ENCODE measurements at regions not wholly inside any gene's neighbourhood (a gene's known extent, or its start where the extent isn't known, plus 50 kb on each side); places are given as distances from the start of the nearest gene placed in this dataset.

DNA sequence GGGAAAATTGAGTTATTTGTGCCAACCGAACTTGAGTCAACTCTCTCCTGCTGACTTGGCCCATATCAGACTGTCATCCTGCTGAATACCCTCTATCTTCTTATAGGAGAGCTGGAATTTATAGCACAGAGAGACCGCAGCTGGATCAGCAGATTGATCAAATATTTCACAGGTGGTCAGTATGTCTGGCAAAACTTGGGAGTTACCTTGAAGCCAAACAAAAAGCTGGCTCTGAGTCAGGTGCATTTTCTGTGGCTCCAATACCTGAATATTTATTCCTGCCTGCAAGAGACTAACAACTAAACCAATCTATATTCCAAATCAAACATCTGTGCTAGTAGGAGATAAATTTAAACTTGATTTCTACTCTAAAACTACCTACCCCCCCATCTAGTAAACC lies 752.1 kb upstream of the ALCAM start (continued):
- TF ChIP-seq, protein P1, sequence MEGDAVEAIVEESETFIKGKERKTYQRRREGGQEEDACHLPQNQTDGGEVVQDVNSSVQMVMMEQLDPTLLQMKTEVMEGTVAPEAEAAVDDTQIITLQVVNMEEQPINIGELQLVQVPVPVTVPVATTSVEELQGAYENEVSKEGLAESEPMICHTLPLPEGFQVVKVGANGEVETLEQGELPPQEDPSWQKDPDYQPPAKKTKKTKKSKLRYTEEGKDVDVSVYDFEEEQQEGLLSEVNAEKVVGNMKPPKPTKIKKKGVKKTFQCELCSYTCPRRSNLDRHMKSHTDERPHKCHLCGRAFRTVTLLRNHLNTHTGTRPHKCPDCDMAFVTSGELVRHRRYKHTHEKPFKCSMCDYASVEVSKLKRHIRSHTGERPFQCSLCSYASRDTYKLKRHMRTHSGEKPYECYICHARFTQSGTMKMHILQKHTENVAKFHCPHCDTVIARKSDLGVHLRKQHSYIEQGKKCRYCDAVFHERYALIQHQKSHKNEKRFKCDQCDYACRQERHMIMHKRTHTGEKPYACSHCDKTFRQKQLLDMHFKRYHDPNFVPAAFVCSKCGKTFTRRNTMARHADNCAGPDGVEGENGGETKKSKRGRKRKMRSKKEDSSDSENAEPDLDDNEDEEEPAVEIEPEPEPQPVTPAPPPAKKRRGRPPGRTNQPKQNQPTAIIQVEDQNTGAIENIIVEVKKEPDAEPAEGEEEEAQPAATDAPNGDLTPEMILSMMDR (IDR thresholded peaks at IDR 0.05 in 2 of 3, conservative IDR thresholded peaks at IDR 0.05 in 1 of 3; ENCODE audit: control insufficient read depth in 2 of 3, extremely low read depth in 1 of 3, insufficient read depth in 1 of 3, low read depth in 3 of 3, low read length in 3 of 3) = no peak
- no peak for TF ChIP-seq CBFB (IDR thresholded peaks at IDR 0.05; ENCODE audit: low read depth)
- TF ChIP-seq ZNF217 (IDR thresholded peaks at IDR 0.05) = no peak
- TF ChIP-seq, protein P2, sequence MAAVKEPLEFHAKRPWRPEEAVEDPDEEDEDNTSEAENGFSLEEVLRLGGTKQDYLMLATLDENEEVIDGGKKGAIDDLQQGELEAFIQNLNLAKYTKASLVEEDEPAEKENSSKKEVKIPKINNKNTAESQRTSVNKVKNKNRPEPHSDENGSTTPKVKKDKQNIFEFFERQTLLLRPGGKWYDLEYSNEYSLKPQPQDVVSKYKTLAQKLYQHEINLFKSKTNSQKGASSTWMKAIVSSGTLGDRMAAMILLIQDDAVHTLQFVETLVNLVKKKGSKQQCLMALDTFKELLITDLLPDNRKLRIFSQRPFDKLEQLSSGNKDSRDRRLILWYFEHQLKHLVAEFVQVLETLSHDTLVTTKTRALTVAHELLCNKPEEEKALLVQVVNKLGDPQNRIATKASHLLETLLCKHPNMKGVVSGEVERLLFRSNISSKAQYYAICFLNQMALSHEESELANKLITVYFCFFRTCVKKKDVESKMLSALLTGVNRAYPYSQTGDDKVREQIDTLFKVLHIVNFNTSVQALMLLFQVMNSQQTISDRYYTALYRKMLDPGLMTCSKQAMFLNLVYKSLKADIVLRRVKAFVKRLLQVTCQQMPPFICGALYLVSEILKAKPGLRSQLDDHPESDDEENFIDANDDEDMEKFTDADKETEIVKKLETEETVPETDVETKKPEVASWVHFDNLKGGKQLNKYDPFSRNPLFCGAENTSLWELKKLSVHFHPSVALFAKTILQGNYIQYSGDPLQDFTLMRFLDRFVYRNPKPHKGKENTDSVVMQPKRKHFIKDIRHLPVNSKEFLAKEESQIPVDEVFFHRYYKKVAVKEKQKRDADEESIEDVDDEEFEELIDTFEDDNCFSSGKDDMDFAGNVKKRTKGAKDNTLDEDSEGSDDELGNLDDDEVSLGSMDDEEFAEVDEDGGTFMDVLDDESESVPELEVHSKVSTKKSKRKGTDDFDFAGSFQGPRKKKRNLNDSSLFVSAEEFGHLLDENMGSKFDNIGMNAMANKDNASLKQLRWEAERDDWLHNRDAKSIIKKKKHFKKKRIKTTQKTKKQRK (IDR thresholded peaks at IDR 0.05; ENCODE audit: low read depth, low read length) = no peak
- TF ChIP-seq SUPT20H (IDR thresholded peaks at IDR 0.05; ENCODE audit: borderline replicate concordance, control insufficient read depth, low read depth, low read length) = no peak
- no peak for TF ChIP-seq POLR2AphosphoS5 (IDR thresholded peaks at IDR 0.05; ENCODE audit: low read length)
- TF ChIP-seq CBX3 (IDR thresholded peaks at IDR 0.05; ENCODE audit: borderline replicate concordance, low read depth) = no peak
- TF ChIP-seq, protein P3, sequence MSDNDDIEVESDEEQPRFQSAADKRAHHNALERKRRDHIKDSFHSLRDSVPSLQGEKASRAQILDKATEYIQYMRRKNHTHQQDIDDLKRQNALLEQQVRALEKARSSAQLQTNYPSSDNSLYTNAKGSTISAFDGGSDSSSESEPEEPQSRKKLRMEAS (IDR thresholded peaks at IDR 0.05; ENCODE audit: low read depth, low read length) = no peak
- TF ChIP-seq, protein P4, sequence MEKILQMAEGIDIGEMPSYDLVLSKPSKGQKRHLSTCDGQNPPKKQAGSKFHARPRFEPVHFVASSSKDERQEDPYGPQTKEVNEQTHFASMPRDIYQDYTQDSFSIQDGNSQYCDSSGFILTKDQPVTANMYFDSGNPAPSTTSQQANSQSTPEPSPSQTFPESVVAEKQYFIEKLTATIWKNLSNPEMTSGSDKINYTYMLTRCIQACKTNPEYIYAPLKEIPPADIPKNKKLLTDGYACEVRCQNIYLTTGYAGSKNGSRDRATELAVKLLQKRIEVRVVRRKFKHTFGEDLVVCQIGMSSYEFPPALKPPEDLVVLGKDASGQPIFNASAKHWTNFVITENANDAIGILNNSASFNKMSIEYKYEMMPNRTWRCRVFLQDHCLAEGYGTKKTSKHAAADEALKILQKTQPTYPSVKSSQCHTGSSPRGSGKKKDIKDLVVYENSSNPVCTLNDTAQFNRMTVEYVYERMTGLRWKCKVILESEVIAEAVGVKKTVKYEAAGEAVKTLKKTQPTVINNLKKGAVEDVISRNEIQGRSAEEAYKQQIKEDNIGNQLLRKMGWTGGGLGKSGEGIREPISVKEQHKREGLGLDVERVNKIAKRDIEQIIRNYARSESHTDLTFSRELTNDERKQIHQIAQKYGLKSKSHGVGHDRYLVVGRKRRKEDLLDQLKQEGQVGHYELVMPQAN (conservative IDR thresholded peaks at IDR 0.05) = no peak
- TF ChIP-seq EGR1 (IDR thresholded peaks at IDR 0.05; ENCODE audit: borderline replicate concordance in 1 of 2, low read depth in 2 of 2, low read length in 2 of 2) = no peak
